Endothelial cell of umbilical vein (primary cell): ENCODE measurements at regions not wholly inside any gene's neighbourhood (a gene's known extent, or its start where the extent isn't known, plus 50 kb on each side); places are given as distances from the start of the nearest gene placed in this dataset.

Experiments used
- BruUV-seq: library from RNA; stranded (reverse); fragments of 400-500 nt; replicated peaks from 2 replicates; lab custom pipeline; 2021; lab: Mats Ljungman, UMichigan
- CTCF ChIA-PET: fragments of 300-600, 350-600 bp; sonication (Branson Sonifier 250); formaldehyde crosslinking; loops from one replicate; lab custom pipeline; 2021; ENCODE audit warnings: antibody characterized with exemption, inconsistent platforms; lab: Charles Lee
- POLR2A ChIA-PET: fragments of 300-600, 350-600 bp; sonication (Branson Sonifier 250); formaldehyde crosslinking; loops from one replicate; lab custom pipeline; 2021; ENCODE audit warnings: antibody characterized with exemption, inconsistent platforms; lab: Charles Lee
- DNase-seq: peaks from one replicate; pipeline ENCODE4 v3.0.0-alpha.2; 2011; ENCODE audit warnings: low read depth, low spot score
- FAIRE-seq: peaks from 2 replicates; lab custom pipeline; 2011; peaks lifted over from hg19 to GRCh38; lab: Jason Lieb, UNC
- H2AFZ ChIP-seq: 2 replicates; pipeline ENCODE4 v1.6.0; 2012; ENCODE audit warnings: low read depth, low read length, control low read depth, inconsistent platforms
- H3K27ac ChIP-seq: 2 replicates; pipeline ENCODE4 v1.5.1; 2011; ENCODE audit warnings: low read depth, mild to moderate bottlenecking, control low read depth, low read length, moderate library complexity; ENCODE audit not compliant: insufficient read depth
- H3K27me3 ChIP-seq, 2 experiments: 2 replicates each; pipeline versions ENCODE4 v1.6.0 to v1.6.1; 2011; ENCODE audit warnings: low read length in 2 of 2, mixed read lengths in 1 of 2; ENCODE audit not compliant: control insufficient read depth in 2 of 2, insufficient read depth in 2 of 2
- H3K36me3 ChIP-seq, 2 experiments: 2 replicates in 1 of 2; 3 replicates in 1 of 2; pipeline ENCODE4 v1.5.1; 2011; ENCODE audit warnings: low read length in 2 of 2, mild to moderate bottlenecking in 1 of 2, moderate library complexity in 1 of 2; ENCODE audit not compliant: control insufficient read depth in 2 of 2, insufficient read depth in 2 of 2; ENCODE audit errors: extremely low read depth in 1 of 2
- H3K4me1 ChIP-seq: 3 replicates; pipeline ENCODE4 v1.5.1; 2011; ENCODE audit warnings: mild to moderate bottlenecking, low read length; ENCODE audit not compliant: control insufficient read depth, insufficient read depth; ENCODE audit errors: extremely low read depth
- H3K4me2 ChIP-seq: 2 replicates; pipeline ENCODE4 v1.6.1; 2011; ENCODE audit warnings: low read length, control low read depth, mixed read lengths; ENCODE audit not compliant: insufficient read depth
- H3K4me3 ChIP-seq, 3 experiments: fragments of 200-600 bp in 1 of 3; sonication (generic), shearing (Covaris generic) in 1 of 3; replicated peaks in 1 of 3; 2 replicates each; pipeline ENCODE4 v1.5.1; 2011 to 2016; ENCODE audit warnings: control low read depth in 3 of 3, low read length in 3 of 3, mild to moderate bottlenecking in 2 of 3, inconsistent platforms in 1 of 3, low read depth in 1 of 3, moderate library complexity in 1 of 3; ENCODE audit not compliant: insufficient read depth in 1 of 3
- H3K79me2 ChIP-seq: 2 replicates; pipeline ENCODE4 v1.6.0; 2012; ENCODE audit warnings: low read length, inconsistent platforms; ENCODE audit not compliant: control insufficient read depth, insufficient read depth
- H3K9ac ChIP-seq: replicated peaks from 2 replicates; pipeline ENCODE3; 2011; ENCODE audit warnings: low read length, control low read depth; ENCODE audit not compliant: insufficient read depth; ENCODE audit errors: extremely low read depth
- H3K9me1 ChIP-seq: replicated peaks from 3 replicates; pipeline ENCODE4 v1.6.0; 2011; ENCODE audit warnings: mild to moderate bottlenecking, low read length; ENCODE audit not compliant: control insufficient read depth, insufficient read depth; ENCODE audit errors: extremely low read depth
- H3K9me3 ChIP-seq: replicated peaks from 2 replicates; pipeline ENCODE4 v1.5.1; 2012; ENCODE audit warnings: low read length, inconsistent platforms; ENCODE audit not compliant: control insufficient read depth, insufficient read depth
- H4K20me1 ChIP-seq: replicated peaks from 2 replicates; pipeline ENCODE3; 2011; ENCODE audit warnings: mild to moderate bottlenecking, low read length; ENCODE audit not compliant: control insufficient read depth, insufficient read depth; ENCODE audit errors: extremely low read depth
- EZH2 ChIP-seq: IDR thresholded peaks from 2 replicates; pipeline ENCODE4 v1.6.1; 2012; ENCODE audit warnings: borderline replicate concordance, low read depth, mild to moderate bottlenecking, moderate library complexity, low read length, inconsistent platforms; ENCODE audit not compliant: severe bottlenecking
- FOS ChIP-seq: IDR thresholded peaks from 2 replicates; pipeline ENCODE4 v1.6.1; 2011; ENCODE audit warnings: mild to moderate bottlenecking, low read length, moderate library complexity, borderline replicate concordance; ENCODE audit not compliant: insufficient read depth
- GATA2 ChIP-seq: IDR thresholded peaks from 2 replicates; pipeline ENCODE4 v1.7.0; 2011; ENCODE audit warnings: low read depth, mild to moderate bottlenecking, moderate library complexity, mixed read lengths, low read length; ENCODE audit not compliant: insufficient read length, insufficient read depth
- JUN ChIP-seq: IDR thresholded peaks from 2 replicates; pipeline ENCODE4 v1.6.1; 2011; ENCODE audit warnings: borderline replicate concordance, low read depth; ENCODE audit not compliant: insufficient read length, insufficient read depth
- MYC ChIP-seq: IDR thresholded peaks from one replicate; pipeline ENCODE4 v1.6.1; 2011; ENCODE audit warnings: mild to moderate bottlenecking, low read depth, low read length
- dilution Hi-C: fragments of 300-500 bp; cut with MboI; formaldehyde crosslinking; loops from one replicate; pipeline ENCODE4 v1.15.0; 2019; ENCODE audit warnings: low sequenced_read_pairs; ENCODE audit not compliant: extremely low pct_ligation_motif_present
- intact Hi-C: fragments of 100-400 bp; cut with micrococcal nuclease; formaldehyde crosslinking; loops from one replicate; pipeline ENCODE4 v1.10.0; 2022
- TF ChIP-seq, protein P1 (sequence below), 2 donors: IDR thresholded peaks; 1 replicate in 1 of 2; 2 replicates in 1 of 2; pipeline ENCODE4 v1.5.1; 2011; ENCODE audit warnings: low read length in 2 of 2, mild to moderate bottlenecking in 2 of 2, moderate library complexity in 2 of 2, control low read depth in 1 of 2, inconsistent platforms in 1 of 2, low read depth in 1 of 2; ENCODE audit not compliant: insufficient read depth in 1 of 2; ENCODE audit errors: extremely low read depth in 1 of 2

DNA sequence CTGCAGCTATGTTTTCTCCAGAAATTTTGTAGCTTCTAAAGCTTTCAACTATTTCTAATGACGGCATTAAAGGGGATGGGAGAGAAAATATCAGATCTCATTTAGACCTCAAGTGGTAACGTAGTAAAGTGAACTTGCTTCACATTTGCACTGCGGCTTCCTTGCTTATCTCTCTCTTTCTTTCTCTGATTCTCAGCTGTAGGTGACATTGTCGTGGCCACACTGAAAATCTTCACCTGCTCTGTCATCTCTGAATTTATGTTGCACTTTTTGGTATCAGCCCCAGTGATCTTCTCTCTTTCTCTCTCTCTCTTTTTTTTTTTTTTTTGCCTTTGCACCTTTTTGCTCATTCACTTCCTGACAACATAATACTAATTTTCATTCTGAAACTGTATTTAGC is 254.1 kb upstream of the SATB1 start:
- no peaks in the 10 kb centered on the region for H3K4me1 ChIP-seq
- no peak overlapping the region for H3K27ac ChIP-seq
- FAIRE-seq (no peak), DNase-seq (no peak)
- intact Hi-C loops (no loop called here), dilution Hi-C loops (no loop called here)
- no peak overlapping the region for H3K9ac ChIP-seq
- no peak overlapping the region for H3K4me2 ChIP-seq
- no peaks in the 10 kb centered on the region for H4K20me1 ChIP-seq
- no peaks in the 10 kb centered on the region for H3K79me2 ChIP-seq
- CTCF ChIA-PET = no interaction called here
- BruUV-seq = no TSS peak
- H3K9me1 ChIP-seq = no peaks in the 10 kb centered on the region
- H3K4me3 ChIP-seq = no peak overlapping the region
- H3K27me3 ChIP-seq = no peaks in the 10 kb centered on the region
- no peak overlapping the region for H2AFZ ChIP-seq
- H3K9me3 ChIP-seq = peaks cover 7% of the 10 kb centered on the region
- TF ChIP-seq JUN (no peak), MYC (no peak), FOS (no peak), GATA2 (no peak), EZH2 (no peak)
- TF ChIP-seq, protein P1, sequence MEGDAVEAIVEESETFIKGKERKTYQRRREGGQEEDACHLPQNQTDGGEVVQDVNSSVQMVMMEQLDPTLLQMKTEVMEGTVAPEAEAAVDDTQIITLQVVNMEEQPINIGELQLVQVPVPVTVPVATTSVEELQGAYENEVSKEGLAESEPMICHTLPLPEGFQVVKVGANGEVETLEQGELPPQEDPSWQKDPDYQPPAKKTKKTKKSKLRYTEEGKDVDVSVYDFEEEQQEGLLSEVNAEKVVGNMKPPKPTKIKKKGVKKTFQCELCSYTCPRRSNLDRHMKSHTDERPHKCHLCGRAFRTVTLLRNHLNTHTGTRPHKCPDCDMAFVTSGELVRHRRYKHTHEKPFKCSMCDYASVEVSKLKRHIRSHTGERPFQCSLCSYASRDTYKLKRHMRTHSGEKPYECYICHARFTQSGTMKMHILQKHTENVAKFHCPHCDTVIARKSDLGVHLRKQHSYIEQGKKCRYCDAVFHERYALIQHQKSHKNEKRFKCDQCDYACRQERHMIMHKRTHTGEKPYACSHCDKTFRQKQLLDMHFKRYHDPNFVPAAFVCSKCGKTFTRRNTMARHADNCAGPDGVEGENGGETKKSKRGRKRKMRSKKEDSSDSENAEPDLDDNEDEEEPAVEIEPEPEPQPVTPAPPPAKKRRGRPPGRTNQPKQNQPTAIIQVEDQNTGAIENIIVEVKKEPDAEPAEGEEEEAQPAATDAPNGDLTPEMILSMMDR (IDR thresholded peaks at IDR 0.05; ENCODE audit: extremely low read depth in 1 of 2, insufficient read depth in 1 of 2, low read depth in 1 of 2, low read length in 2 of 2) = no peak
- POLR2A ChIA-PET = no interaction called here
- H3K36me3 ChIP-seq = no peaks in the 10 kb centered on the region

DNA sequence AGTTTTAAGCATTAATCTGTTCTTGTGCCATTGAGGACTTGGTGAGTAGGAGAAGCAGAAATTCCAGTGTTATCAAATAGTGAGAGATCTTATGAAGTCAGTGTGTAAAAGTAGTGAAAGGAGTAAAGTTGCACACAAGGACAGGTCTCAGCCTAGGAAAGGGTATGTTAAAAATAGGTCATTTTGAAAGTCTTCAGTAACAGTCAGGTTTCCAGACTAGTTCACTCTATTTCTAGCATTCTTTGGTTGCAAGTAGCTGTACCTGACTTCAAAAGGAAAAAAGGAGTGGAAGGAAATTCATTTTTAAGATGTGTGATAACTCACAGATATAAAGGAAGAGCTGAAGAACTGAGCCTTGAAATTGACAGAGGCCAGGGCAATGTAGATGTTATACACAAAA is 250.1 kb upstream of the SATB1 start:
- Histone ChIP-seq H4K20me1 (no peaks in the 10 kb centered on the region), H3K27ac (no peak overlapping the region), H3K9me3 (peaks cover 10% of the 10 kb centered on the region), H3K9ac (no peak overlapping the region), H3K4me3 (no peak overlapping the region), H2AFZ (no peak overlapping the region), H3K79me2 (no peaks in the 10 kb centered on the region), H3K36me3 (no peaks in the 10 kb centered on the region), H3K27me3 (no peaks in the 10 kb centered on the region), H3K4me2 (no peak overlapping the region), H3K4me1 (no peaks in the 10 kb centered on the region), H3K9me1 (no peaks in the 10 kb centered on the region)
- no peak for TF ChIP-seq EZH2
- intact Hi-C loops = no loop called here
- BruUV-seq = no TSS peak
- FAIRE-seq (no peak), DNase-seq (no peak)
- ChIA-PET CTCF (no interaction called here), POLR2A (no interaction called here)
- dilution Hi-C loops = no loop called here
